H1 (cell line): ENCODE measurements at regions not wholly inside any gene's neighbourhood (a gene's known extent, or its start where the extent isn't known, plus 50 kb on each side); places are given as distances from the start of the nearest gene placed in this dataset.

Experiments
- BACH1 ChIP-seq: IDR thresholded peaks from 2 replicates; pipeline ENCODE4 v1.6.1; 2012; ENCODE audit warnings: low read length, improper control_type of control experiment
- CEBPB ChIP-seq: IDR thresholded peaks from 2 replicates; pipeline ENCODE4 v1.6.1; 2012; ENCODE audit warnings: low read depth, low read length
- EZH2 ChIP-seq: fragments of 200-600 bp; sonication (generic); IDR thresholded peaks from 2 replicates; pipeline ENCODE4 v1.7.1; 2012; ENCODE audit warnings: low read depth, mild to moderate bottlenecking, moderate library complexity, low read length, inconsistent platforms; ENCODE audit not compliant: severe bottlenecking
- HDAC6 ChIP-seq: IDR thresholded peaks from one replicate; pipeline ENCODE4 v1.7.1; 2012; ENCODE audit warnings: low read depth, mild to moderate bottlenecking, inconsistent platforms, low read length, moderate library complexity
- POLR2A ChIP-seq, 2 experiments: IDR thresholded peaks; 1 replicate in 1 of 2; 2 replicates in 1 of 2; pipeline ENCODE4 v1.6.1; 2011; ENCODE audit warnings: low read depth in 2 of 2, low read length in 2 of 2, mild to moderate bottlenecking in 2 of 2; ENCODE audit errors: control extremely low read depth in 1 of 2
- POLR2AphosphoS5 ChIP-seq: IDR thresholded peaks from 2 replicates; pipeline ENCODE4 v1.6.1; 2011; ENCODE audit warnings: low read depth, low read length
- SIRT6 ChIP-seq: IDR thresholded peaks from one replicate; pipeline ENCODE4 v1.7.1; 2012; ENCODE audit warnings: low read length, inconsistent platforms
- SP1 ChIP-seq: IDR thresholded peaks from 2 replicates; pipeline ENCODE4 v1.6.1; 2011; ENCODE audit warnings: low read depth, low read length
- SRF ChIP-seq: IDR thresholded peaks from 2 replicates; pipeline ENCODE4 v1.6.1; 2011; ENCODE audit warnings: mild to moderate bottlenecking, low read depth, low read length, moderate library complexity
- TF ChIP-seq, protein P1 (sequence below): IDR thresholded peaks from 2 replicates; pipeline ENCODE4 v1.6.1; 2011; ENCODE audit warnings: low read depth, mild to moderate bottlenecking, low read length; ENCODE audit not compliant: insufficient read depth
- TF ChIP-seq, protein P2 (sequence below), 3 experiments: IDR thresholded peaks; 1 replicate in 2 of 3; 2 replicates in 1 of 3; pipeline versions ENCODE4 v1.5.1 to v1.6.1; 2011; ENCODE audit warnings: low read length in 3 of 3, mild to moderate bottlenecking in 3 of 3, inconsistent platforms in 2 of 3, low read depth in 1 of 3, moderate library complexity in 1 of 3; ENCODE audit not compliant: insufficient read depth in 1 of 3; ENCODE audit errors: control extremely low read depth in 1 of 3

DNA sequence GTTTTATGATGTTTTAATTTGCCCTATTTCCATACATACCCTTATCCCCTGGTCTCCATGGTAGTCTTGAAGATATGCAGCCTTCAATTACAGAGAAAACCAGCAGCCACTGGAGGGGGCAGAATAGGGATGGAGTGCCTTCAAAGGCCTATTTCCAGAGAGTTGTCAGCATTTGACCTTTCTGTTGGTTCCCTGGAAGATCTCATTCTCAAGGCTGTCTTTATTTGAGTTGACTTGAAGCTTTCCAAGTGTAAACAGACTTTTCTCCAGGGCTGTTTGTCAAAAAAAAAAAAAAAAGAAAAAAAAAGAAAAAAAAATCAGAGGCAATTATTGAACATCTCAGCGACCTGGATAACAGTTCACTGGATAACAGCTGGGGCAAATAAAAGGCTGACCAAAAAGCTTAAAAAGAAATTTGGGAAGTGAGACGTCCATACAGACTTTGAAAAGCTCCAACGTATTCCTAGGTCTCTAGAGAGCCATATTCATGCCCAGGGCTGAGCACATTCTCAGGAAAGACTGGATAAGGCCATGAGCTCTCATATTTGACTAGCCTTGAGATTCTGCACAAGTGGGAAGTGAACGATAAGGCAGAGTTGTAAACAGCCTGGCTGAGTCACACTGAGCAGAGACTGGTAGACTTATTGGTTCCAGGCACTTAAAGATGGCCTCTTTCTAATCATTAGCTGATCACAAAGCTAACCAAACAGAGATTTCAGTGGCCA, 126.6 kb downstream of the VAPA start:
- TF ChIP-seq, protein P1, sequence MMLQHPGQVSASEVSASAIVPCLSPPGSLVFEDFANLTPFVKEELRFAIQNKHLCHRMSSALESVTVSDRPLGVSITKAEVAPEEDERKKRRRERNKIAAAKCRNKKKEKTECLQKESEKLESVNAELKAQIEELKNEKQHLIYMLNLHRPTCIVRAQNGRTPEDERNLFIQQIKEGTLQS, result no peak
- TF ChIP-seq, protein P2, sequence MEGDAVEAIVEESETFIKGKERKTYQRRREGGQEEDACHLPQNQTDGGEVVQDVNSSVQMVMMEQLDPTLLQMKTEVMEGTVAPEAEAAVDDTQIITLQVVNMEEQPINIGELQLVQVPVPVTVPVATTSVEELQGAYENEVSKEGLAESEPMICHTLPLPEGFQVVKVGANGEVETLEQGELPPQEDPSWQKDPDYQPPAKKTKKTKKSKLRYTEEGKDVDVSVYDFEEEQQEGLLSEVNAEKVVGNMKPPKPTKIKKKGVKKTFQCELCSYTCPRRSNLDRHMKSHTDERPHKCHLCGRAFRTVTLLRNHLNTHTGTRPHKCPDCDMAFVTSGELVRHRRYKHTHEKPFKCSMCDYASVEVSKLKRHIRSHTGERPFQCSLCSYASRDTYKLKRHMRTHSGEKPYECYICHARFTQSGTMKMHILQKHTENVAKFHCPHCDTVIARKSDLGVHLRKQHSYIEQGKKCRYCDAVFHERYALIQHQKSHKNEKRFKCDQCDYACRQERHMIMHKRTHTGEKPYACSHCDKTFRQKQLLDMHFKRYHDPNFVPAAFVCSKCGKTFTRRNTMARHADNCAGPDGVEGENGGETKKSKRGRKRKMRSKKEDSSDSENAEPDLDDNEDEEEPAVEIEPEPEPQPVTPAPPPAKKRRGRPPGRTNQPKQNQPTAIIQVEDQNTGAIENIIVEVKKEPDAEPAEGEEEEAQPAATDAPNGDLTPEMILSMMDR (IDR thresholded peaks at IDR 0.05; ENCODE audit: control extremely low read depth in 1 of 3, insufficient read depth in 1 of 3, low read depth in 1 of 3, low read length in 3 of 3), result no peak
- TF ChIP-seq EZH2 (no peak), SP1 (no peak), HDAC6 (no peak), POLR2AphosphoS5 (no peak), CEBPB (no peak), POLR2A (IDR thresholded peaks at IDR 0.05; ENCODE audit: control extremely low read depth in 1 of 2, low read depth in 2 of 2, low read length in 2 of 2) (no peak), SRF (no peak), BACH1 (no peak), SIRT6 (no peak)
